Spinal cord (tissue), 9 donors: ENCODE measurements at regions not wholly inside any gene's neighbourhood (a gene's known extent, or its start where the extent isn't known, plus 50 kb on each side); places are given as distances from the start of the nearest gene placed in this dataset.
A peak's percentile ranks its signal among the peaks of the same experiment; 100 is the strongest.

Experiments
- DNase-seq, 6 donors: peaks; one replicate each; pipeline versions ENCODE4 v3.0.0 to v3.0.0-alpha.2; 2013 to 2015; ENCODE audit warnings: low spot score in 6 of 6, low read depth in 4 of 6
- H3K27ac ChIP-seq: one replicate; pipeline ENCODE4 v1.5.1; 2013; ENCODE audit warnings: low read depth, low read length, control low read depth
- H3K27me3 ChIP-seq: one replicate; pipeline ENCODE4 v1.6.1; 2013; ENCODE audit warnings: low read length; ENCODE audit not compliant: control insufficient read depth, insufficient read depth
- H3K36me3 ChIP-seq: one replicate; pipeline ENCODE4 v1.6.1; 2013; ENCODE audit warnings: low read length; ENCODE audit not compliant: control insufficient read depth, insufficient read depth
- H3K4me1 ChIP-seq: one replicate; pipeline ENCODE4 v1.6.1; 2013; ENCODE audit warnings: low read length; ENCODE audit not compliant: control insufficient read depth, insufficient read depth
- H3K4me3 ChIP-seq: one replicate; pipeline ENCODE4 v1.5.1; 2013; ENCODE audit warnings: low read depth, low read length, control low read depth
- H3K9me3 ChIP-seq: one replicate; pipeline ENCODE4 v1.6.1; 2013; ENCODE audit warnings: low read length; ENCODE audit not compliant: control insufficient read depth, insufficient read depth
- WGBS: methylation state at CpG from one replicate; pipeline ENCODE4 v1.1.5; 2013; ENCODE audit warnings: missing lambda C conversion rate; ENCODE audit not compliant: insufficient coverage; 5-methylcytosine and 5-hydroxymethylcytosine counted together
- donor health status: healthy.

GRCh38 chr11:88039476-88040147 lies 135.6 kb downstream of the RAB38 start:
- Histone ChIP-seq H3K27ac (no peak overlapping the region), H3K4me1 (no peaks in the 10 kb centered on the region), H3K9me3 (no peaks in the 10 kb centered on the region), H3K4me3 (no peak overlapping the region), H3K27me3 (no peaks in the 10 kb centered on the region), H3K36me3 (no peaks in the 10 kb centered on the region)
- no CpG with 5 or more reads among the region's 2 CpGs for WGBS
- no peak for DNase-seq

GRCh38 chr11:88038063-88038462 lies 137.2 kb downstream of the RAB38 start:
- no peaks in the 10 kb centered on the region for H3K9me3 ChIP-seq
- no peaks in the 10 kb centered on the region for H3K4me1 ChIP-seq
- no peak overlapping the region for H3K4me3 ChIP-seq
- H3K27me3 ChIP-seq, result no peaks in the 10 kb centered on the region
- H3K27ac ChIP-seq, result no peak overlapping the region
- H3K36me3 ChIP-seq, result no peaks in the 10 kb centered on the region
- no peak for DNase-seq
- no CpG with 5 or more reads among the region's 2 CpGs for WGBS

GRCh38 chr11:88036701-88037100 lies 138.5 kb downstream of the RAB38 start:
- no peaks in the 10 kb centered on the region for H3K27me3 ChIP-seq
- no peaks in the 10 kb centered on the region for H3K36me3 ChIP-seq
- H3K4me1 ChIP-seq, result no peaks in the 10 kb centered on the region
- H3K9me3 ChIP-seq, result no peaks in the 10 kb centered on the region
- DNase-seq, result no peak
- no peak overlapping the region for H3K27ac ChIP-seq
- H3K4me3 ChIP-seq, result no peak overlapping the region

GRCh38 chr11:88035271-88035670 lies 140.0 kb downstream of the RAB38 start:
- 78% methylated on average over 2 of the region's 2 CpGs for WGBS
- H3K27me3 ChIP-seq, result no peaks in the 10 kb centered on the region

GRCh38 chr11:88017666-88018065 lies 157.6 kb downstream of the RAB38 start:
- H3K27me3 ChIP-seq, result no peaks in the 10 kb centered on the region
- no peak overlapping the region for H3K4me3 ChIP-seq
- H3K27ac ChIP-seq, result no peak overlapping the region
- no peaks in the 10 kb centered on the region for H3K4me1 ChIP-seq
- no peaks in the 10 kb centered on the region for H3K36me3 ChIP-seq
- 76% methylated on average over 3 of the region's 4 CpGs for WGBS
- DNase-seq, result no peak
- H3K9me3 ChIP-seq, result no peaks in the 10 kb centered on the region

More at GRCh38 chr11:88035271-88035670, 140.0 kb downstream of the RAB38 start:
- DNase-seq, result no peak
- no peak overlapping the region for H3K4me3 ChIP-seq
- H3K9me3 ChIP-seq, result no peaks in the 10 kb centered on the region
- no peaks in the 10 kb centered on the region for H3K36me3 ChIP-seq
- H3K27ac ChIP-seq, result no peak overlapping the region
- H3K4me1 ChIP-seq, result no peaks in the 10 kb centered on the region

- WGBS, result no CpG with 5 or more reads among the region's 3 CpGs
- Histone ChIP-seq H3K27ac (no peak overlapping the region), H3K36me3 (no peaks in the 10 kb centered on the region), H3K4me1 (no peaks in the 10 kb centered on the region), H3K4me3 (no peak overlapping the region), H3K27me3 (no peaks in the 10 kb centered on the region), H3K9me3 (no peaks in the 10 kb centered on the region)
- DNase-seq, result peak; percentile 43 to 88 (median 56)
Measured at GRCh38 chr11:88016392-88017170, 158.7 kb downstream of the RAB38 start.

- Histone ChIP-seq H3K27me3 (no peaks in the 10 kb centered on the region), H3K4me3 (no peak overlapping the region), H3K9me3 (no peaks in the 10 kb centered on the region), H3K27ac (no peak overlapping the region), H3K4me1 (no peaks in the 10 kb centered on the region), H3K36me3 (no peaks in the 10 kb centered on the region)
- no peak for DNase-seq
- WGBS, result no CpG with 5 or more reads among the region's 2 CpGs
Measured at GRCh38 chr11:88015170-88015569, 160.1 kb downstream of the RAB38 start.

- no peaks in the 10 kb centered on the region for H3K9me3 ChIP-seq
- H3K4me1 ChIP-seq, result no peaks in the 10 kb centered on the region
- no peak overlapping the region for H3K27ac ChIP-seq
- peak in 1 of 6 donors; percentile 65 for DNase-seq
- H3K4me3 ChIP-seq, result no peak overlapping the region
- no peaks in the 10 kb centered on the region for H3K36me3 ChIP-seq
- no peaks in the 10 kb centered on the region for H3K27me3 ChIP-seq
- no CpG with 5 or more reads among the region's 3 CpGs for WGBS
Measured at GRCh38 chr11:88013508-88014065, 161.7 kb downstream of the RAB38 start.

- no peaks in the 10 kb centered on the region for H3K9me3 ChIP-seq
- no peak overlapping the region for H3K27ac ChIP-seq
- H3K27me3 ChIP-seq, result no peaks in the 10 kb centered on the region
- no peak overlapping the region for H3K4me3 ChIP-seq
- no CpG with 5 or more reads among the region's 1 CpG for WGBS
- no peak for DNase-seq
- H3K36me3 ChIP-seq, result no peaks in the 10 kb centered on the region
- no peaks in the 10 kb centered on the region for H3K4me1 ChIP-seq
Measured at GRCh38 chr11:88012456-88012855, 162.8 kb downstream of the RAB38 start.

- WGBS, result no CpG with 5 or more reads among the region's 2 CpGs
- no peak for DNase-seq
- H3K4me1 ChIP-seq, result no peaks in the 10 kb centered on the region
Measured at GRCh38 chr11:87976009-87976408, 199.2 kb downstream of the RAB38 start.

More at GRCh38 chr11:87976009-87976408, 199.2 kb downstream of the RAB38 start:
- H3K27me3 ChIP-seq, result no peaks in the 10 kb centered on the region
- no peaks in the 10 kb centered on the region for H3K36me3 ChIP-seq
- no peak overlapping the region for H3K4me3 ChIP-seq
- no peak overlapping the region for H3K27ac ChIP-seq
- no peaks in the 10 kb centered on the region for H3K9me3 ChIP-seq
